GM13976 (cell line): ENCODE measurements at regions not wholly inside any gene's neighbourhood (a gene's known extent, or its start where the extent isn't known, plus 50 kb on each side); places are given as distances from the start of the nearest gene placed in this dataset.
A peak's percentile ranks its signal among the peaks of the same experiment; 100 is the strongest.

Source experiments
- DNase-seq: peaks from one replicate; pipeline ENCODE4 v3.0.0; 2012; ENCODE audit warnings: low spot score
- CTCF ChIP-seq: IDR thresholded peaks from 2 replicates; pipeline ENCODE4 v1.5.1; 2012; ENCODE audit warnings: borderline replicate concordance, mild to moderate bottlenecking; ENCODE audit not compliant: insufficient read depth; ENCODE audit errors: extremely low read depth, missing control alignments, control extremely low read depth
- in situ Hi-C: fragments of 300-500 bp; cut with MboI; formaldehyde crosslinking; loops from one replicate; pipeline ENCODE4 v1.12.0; 2022; ENCODE audit warnings: low sequenced_read_pairs, mixed read lengths, inconsistent platforms; ENCODE audit not compliant: unreplicated experiment

DNA sequence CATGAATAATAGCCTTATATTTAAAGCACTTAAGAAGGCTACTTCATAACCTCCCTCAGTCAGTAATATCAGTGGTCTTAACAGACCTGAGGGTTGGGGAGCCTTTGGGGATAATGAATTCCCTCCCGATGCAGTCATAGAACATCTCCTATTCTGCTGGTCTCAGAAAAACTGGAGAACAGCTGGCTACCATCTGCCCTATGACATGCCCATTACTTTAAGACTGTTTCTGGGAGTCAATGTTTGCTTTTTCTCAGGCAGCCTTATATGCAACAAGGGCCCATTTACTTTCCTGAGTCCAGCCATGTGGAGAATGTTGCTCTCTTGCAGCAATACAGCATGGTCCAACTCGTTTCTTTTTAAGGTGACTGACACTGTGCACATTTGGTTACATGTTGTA lies 161.7 kb upstream of the PARP11 start:
- TF ChIP-seq CTCF = no peak
- in situ Hi-C loops = no loop called here
- no peak for DNase-seq

- in situ Hi-C loops = no loop called here
- no peak for TF ChIP-seq CTCF
- no peak for DNase-seq
Measured at GRCh38 chr12:4032924-4033615, 159.9 kb upstream of the PARP11 start.

DNA sequence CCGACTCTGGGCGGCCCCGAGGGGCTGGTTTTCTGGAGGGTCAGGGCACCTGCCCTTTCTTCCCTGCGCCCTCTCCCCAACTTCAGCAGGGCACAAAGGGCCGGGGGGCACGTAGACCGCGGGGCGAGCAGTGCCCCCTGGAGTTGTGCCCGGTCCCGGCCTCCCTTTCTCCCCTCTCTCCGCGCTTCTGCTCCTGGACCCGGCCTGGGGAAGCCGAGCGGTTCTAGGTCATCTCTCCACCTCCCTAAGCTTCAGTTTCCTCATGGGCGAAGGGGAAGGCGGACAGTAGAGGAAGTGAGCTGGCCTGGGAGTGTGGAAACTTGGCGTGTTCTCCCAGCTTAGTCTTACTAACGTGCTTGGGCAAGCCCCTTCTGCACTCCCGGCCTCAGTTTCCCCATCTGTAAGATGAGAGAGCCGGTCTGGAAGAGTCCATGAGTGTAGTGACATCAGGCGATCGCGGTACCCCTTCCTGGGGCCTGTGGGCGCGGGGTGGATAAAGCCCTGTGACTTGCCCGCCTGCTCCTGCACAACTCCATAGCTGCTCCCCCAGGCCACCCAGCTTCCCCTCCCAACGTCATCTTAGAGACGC lies 158.6 kb upstream of the PARP11 start:
- in situ Hi-C loops = no loop called here
- no peak for TF ChIP-seq CTCF
- no peak for DNase-seq

GRCh38 chr12:4030929-4031702 lies 157.9 kb upstream of the PARP11 start:
- TF ChIP-seq CTCF = no peak
- in situ Hi-C loops = no loop called here
- DNase-seq = peak; percentile 93

DNA sequence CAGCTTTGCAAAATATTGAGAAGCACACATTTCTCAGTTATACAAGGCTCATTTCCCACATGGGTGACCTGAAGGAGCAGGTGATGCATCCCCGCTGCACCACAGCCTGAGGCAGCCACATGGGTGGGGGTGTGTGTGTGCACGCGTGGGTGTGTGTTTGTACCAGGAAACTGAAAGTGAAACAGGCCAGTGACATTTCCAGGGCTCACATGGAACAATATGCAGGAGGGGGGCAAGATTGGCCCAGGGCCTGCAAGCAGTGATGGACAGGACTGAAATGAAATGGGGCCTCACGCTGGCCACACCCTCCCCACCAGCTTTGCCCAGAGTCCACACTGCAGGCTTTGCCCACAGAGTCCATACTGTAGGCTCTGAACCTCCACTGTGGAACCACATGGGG lies 154.2 kb upstream of the PARP11 start:
- DNase-seq = no peak
- TF ChIP-seq CTCF = no peak
- in situ Hi-C loops = no loop called here

DNA sequence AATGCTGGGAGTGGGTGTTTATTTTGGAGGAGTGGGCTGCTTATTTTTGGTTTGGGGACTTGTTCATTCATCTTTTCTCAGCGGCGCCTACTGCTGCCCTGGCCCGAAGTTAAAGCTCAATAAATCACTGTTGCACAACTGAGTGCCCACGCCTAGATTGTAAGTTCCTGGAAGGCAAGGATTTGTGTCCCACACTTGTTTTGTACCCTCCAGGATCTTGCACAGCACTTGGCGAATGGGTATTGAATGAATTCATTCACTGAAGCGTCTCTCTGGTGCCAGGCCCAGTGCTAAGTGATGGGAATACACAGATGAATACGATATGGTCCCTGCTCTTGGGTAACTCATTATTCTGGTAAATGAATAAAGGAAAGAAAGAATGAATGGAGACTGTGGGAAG lies 153.3 kb upstream of the PARP11 start:
- no peak for TF ChIP-seq CTCF
- no peak for DNase-seq
- in situ Hi-C loops = no loop called here

DNA sequence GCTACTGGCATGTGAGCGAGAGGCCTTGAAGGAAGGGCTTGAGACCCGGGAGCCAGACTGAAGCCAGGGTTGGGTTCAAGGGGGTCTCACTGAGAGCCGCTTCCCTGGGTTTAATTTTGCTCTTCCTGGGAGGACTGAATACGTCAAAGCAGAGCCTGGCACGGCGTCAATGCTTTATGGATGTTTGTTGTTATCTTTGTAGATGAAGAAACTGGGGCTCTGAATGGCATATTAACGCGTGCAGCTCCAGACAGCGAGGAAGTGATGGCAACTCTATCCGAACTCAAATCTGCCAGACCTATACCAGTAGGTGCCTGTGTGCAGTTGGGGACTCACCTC lies 152.8 kb upstream of the PARP11 start:
- in situ Hi-C loops = no loop called here
- no peak for TF ChIP-seq CTCF

More for the DNA sequence above, 152.8 kb upstream of the PARP11 start:
- no peak for DNase-seq
